H1 (cell line): ENCODE measurements at regions not wholly inside any gene's neighbourhood (a gene's known extent, or its start where the extent isn't known, plus 50 kb on each side); places are given as distances from the start of the nearest gene placed in this dataset.

Source experiments
- CTCF ChIA-PET: fragments of 300-600 bp; sonication (Branson Sonifier 250); formaldehyde crosslinking; loops from one replicate; lab custom pipeline; 2021; ENCODE audit not compliant: partially characterized antibody; lab: Charles Lee
- POLR2A ChIA-PET: fragments of 300-600 bp; sonication (Branson Sonifier 250); formaldehyde crosslinking; loops from one replicate; lab custom pipeline; 2021; ENCODE audit warnings: inconsistent platforms; ENCODE audit not compliant: partially characterized antibody; lab: Charles Lee
- DNase-seq, 2 experiments: peaks; one replicate each; pipeline versions ENCODE4 v3.0.0 to v3.0.0-alpha.2; 2010 to 2022; ENCODE audit warnings: low spot score in 2 of 2, low read depth in 1 of 2, mixed read lengths in 1 of 2
- FAIRE-seq: peaks from 2 replicates; lab custom pipeline; 2011; peaks lifted over from hg19 to GRCh38; lab: Jason Lieb, UNC
- H2AFZ ChIP-seq: 2 replicates; pipeline ENCODE4 v1.8.1; 2012; ENCODE audit warnings: low read length, inconsistent platforms
- H2AK5ac ChIP-seq: 2 replicates; pipeline ENCODE4 v1.6.1; 2013; ENCODE audit warnings: low read depth, low read length
- H2BK120ac ChIP-seq: replicated peaks from 2 replicates; pipeline ENCODE3; 2013; ENCODE audit warnings: low read depth, low read length, inconsistent platforms
- H2BK12ac ChIP-seq: 2 replicates; pipeline ENCODE4 v1.6.1; 2013; ENCODE audit warnings: low read depth, low read length
- H2BK15ac ChIP-seq: 2 replicates; pipeline ENCODE4 v1.6.1; 2013; ENCODE audit warnings: low read length
- H2BK20ac ChIP-seq: 2 replicates; pipeline ENCODE4 v1.6.1; 2013; ENCODE audit warnings: low read length
- H2BK5ac ChIP-seq: 2 replicates; pipeline ENCODE4 v1.6.1; 2013; ENCODE audit warnings: low read depth, low read length
- H3K14ac ChIP-seq: 2 replicates; pipeline ENCODE4 v1.6.1; 2013; ENCODE audit warnings: inconsistent platforms; ENCODE audit not compliant: insufficient read length
- H3K18ac ChIP-seq: 2 replicates; pipeline ENCODE4 v1.6.1; 2013; ENCODE audit warnings: low read length; ENCODE audit errors: extremely low read depth
- H3K23ac ChIP-seq: 2 replicates; pipeline ENCODE4 v1.6.1; 2013; ENCODE audit warnings: inconsistent platforms; ENCODE audit not compliant: insufficient read length
- H3K23me2 ChIP-seq: 2 replicates; pipeline ENCODE4 v1.6.1; 2013; ENCODE audit warnings: low read depth, low read length
- H3K27ac ChIP-seq: 2 replicates; pipeline ENCODE4 v1.6.1; 2011; ENCODE audit warnings: low read depth, low read length, inconsistent platforms
- H3K27me3 ChIP-seq, 4 experiments: replicated peaks in 1 of 4; 1 replicate in 1 of 4; 2 replicates in 3 of 4; pipeline versions ENCODE4 v1.6.1 to v1.8.1; 2011 to 2013; ENCODE audit warnings: low read length in 3 of 4, mild to moderate bottlenecking in 3 of 4, inconsistent platforms in 2 of 4, mixed read lengths in 2 of 4, moderate library complexity in 1 of 4; ENCODE audit not compliant: control insufficient read depth in 3 of 4, insufficient read depth in 3 of 4; ENCODE audit errors: extremely low read depth in 1 of 4
- H3K36me3 ChIP-seq, 4 experiments: 2 replicates each; pipeline versions ENCODE4 v1.6.1 to v1.8.1; 2011 to 2013; ENCODE audit warnings: mild to moderate bottlenecking in 4 of 4, low read length in 3 of 4, moderate library complexity in 2 of 4, control low read depth in 1 of 4, inconsistent platforms in 1 of 4; ENCODE audit not compliant: insufficient read depth in 4 of 4, control insufficient read depth in 2 of 4
- H3K4ac ChIP-seq: replicated peaks from 2 replicates; pipeline ENCODE3; 2013; ENCODE audit warnings: low read length, low read depth, mixed read lengths, inconsistent platforms; ENCODE audit not compliant: insufficient read length
- H3K4me1 ChIP-seq, 4 experiments: replicated peaks in 1 of 4; 1 replicate in 1 of 4; 2 replicates in 3 of 4; pipeline versions ENCODE4 v1.6.1 to v1.8.1; 2011 to 2013; ENCODE audit warnings: low read length in 3 of 4, inconsistent platforms in 2 of 4, mixed read lengths in 1 of 4; ENCODE audit not compliant: insufficient read depth in 4 of 4, control insufficient read depth in 3 of 4
- H3K4me2 ChIP-seq, 2 experiments: 2 replicates each; pipeline versions ENCODE4 v1.6.1 to v1.8.1; 2011 to 2013; ENCODE audit warnings: low read depth in 2 of 2, low read length in 2 of 2, control low read depth in 1 of 2, inconsistent platforms in 1 of 2, mild to moderate bottlenecking in 1 of 2; ENCODE audit not compliant: insufficient read depth in 1 of 2
- H3K4me3 ChIP-seq, 4 experiments: fragments of 200-600, 300-600 bp in 1 of 4; sonication (generic), shearing (Covaris generic), sonication (Bioruptor Twin) in 1 of 4; 2 replicates each; pipeline versions ENCODE4 v1.5.1 to v1.8.1; 2011 to 2016; ENCODE audit warnings: low read length in 4 of 4, low read depth in 3 of 4, control low read depth in 2 of 4, inconsistent platforms in 2 of 4, mild to moderate bottlenecking in 2 of 4, mixed read lengths in 1 of 4, moderate library complexity in 1 of 4; ENCODE audit not compliant: insufficient read depth in 2 of 4; ENCODE audit errors: extremely low read depth in 1 of 4
- H3K56ac ChIP-seq: replicated peaks from 2 replicates; pipeline ENCODE3; 2013; ENCODE audit warnings: low read depth, mild to moderate bottlenecking, mixed read lengths, low read length, inconsistent platforms; ENCODE audit not compliant: insufficient read length
- H3K79me1 ChIP-seq: 2 replicates; pipeline ENCODE4 v1.6.1; 2013; ENCODE audit warnings: low read depth, low read length, control low read depth
- H3K79me2 ChIP-seq, 2 experiments: 2 replicates each; pipeline versions ENCODE4 v1.6.1 to v1.8.1; 2012 to 2013; ENCODE audit warnings: low read length in 2 of 2, mild to moderate bottlenecking in 2 of 2, inconsistent platforms in 1 of 2; ENCODE audit not compliant: insufficient read depth in 2 of 2, control insufficient read depth in 1 of 2
- H3K9ac ChIP-seq, 4 experiments: replicated peaks in 1 of 4; 1 replicate in 1 of 4; 2 replicates in 3 of 4; pipeline versions ENCODE4 v1.6.1 to v1.8.1; 2011 to 2013; ENCODE audit warnings: low read depth in 3 of 4, low read length in 3 of 4, control low read depth in 2 of 4, mild to moderate bottlenecking in 2 of 4, moderate library complexity in 2 of 4, inconsistent platforms in 1 of 4; ENCODE audit errors: extremely low read depth in 1 of 4
- H3K9me3 ChIP-seq, 2 experiments: 2 replicates each; pipeline versions ENCODE4 v1.6.1 to v1.8.1; 2012 to 2013; ENCODE audit warnings: mild to moderate bottlenecking in 2 of 2, moderate library complexity in 2 of 2, control low read depth in 1 of 2, inconsistent platforms in 1 of 2, low read depth in 1 of 2, low read length in 1 of 2, mixed read lengths in 1 of 2; ENCODE audit not compliant: insufficient read depth in 2 of 2
- H4K20me1 ChIP-seq, 2 experiments: replicated peaks in 1 of 2; 2 replicates each; pipeline versions ENCODE3 to v1.8.1; 2011 to 2013; ENCODE audit warnings: inconsistent platforms in 2 of 2, low read length in 2 of 2, mild to moderate bottlenecking in 1 of 2; ENCODE audit not compliant: insufficient read depth in 2 of 2, control insufficient read depth in 1 of 2
- H4K5ac ChIP-seq: 2 replicates; pipeline ENCODE4 v1.6.1; 2013; ENCODE audit warnings: low read length, low read depth, mixed read lengths, inconsistent platforms; ENCODE audit not compliant: insufficient read length
- H4K8ac ChIP-seq: 2 replicates; pipeline ENCODE4 v1.8.0; 2013; ENCODE audit warnings: mild to moderate bottlenecking, moderate library complexity, low read length, inconsistent platforms; ENCODE audit not compliant: insufficient read depth; ENCODE audit errors: extremely low read depth
- H4K91ac ChIP-seq: replicated peaks from 2 replicates; pipeline ENCODE3; 2013; ENCODE audit warnings: low read length, mixed read lengths, inconsistent platforms; ENCODE audit not compliant: insufficient read length
- ASH2L ChIP-seq: fragments of 200-600, 300-600 bp; sonication (generic); IDR thresholded peaks from one replicate; pipeline ENCODE4 v1.7.1; 2017; ENCODE audit warnings: low read length
- EGR1 ChIP-seq: IDR thresholded peaks from 2 replicates; pipeline ENCODE4 v1.6.1; 2011; ENCODE audit warnings: low read depth, low read length, borderline replicate concordance
- GABPA ChIP-seq: IDR thresholded peaks from 2 replicates; pipeline ENCODE4 v1.6.1; 2011; ENCODE audit warnings: mild to moderate bottlenecking, low read length, moderate library complexity, borderline replicate concordance; ENCODE audit not compliant: insufficient read depth
- RXRA ChIP-seq: IDR thresholded peaks from 2 replicates; pipeline ENCODE4 v1.6.1; 2011; ENCODE audit warnings: low read depth, mild to moderate bottlenecking, low read length, moderate library complexity; ENCODE audit not compliant: insufficient read depth
- SAP30 ChIP-seq: fragments of 300-600 bp; sonication (generic); IDR thresholded peaks from 2 replicates; pipeline ENCODE4 v1.7.1; 2012; ENCODE audit warnings: low read length, moderate library complexity, mild to moderate bottlenecking, inconsistent platforms; ENCODE audit not compliant: insufficient read depth, insufficient replicate concordance
- SIN3A ChIP-seq, 2 experiments: IDR thresholded peaks in 1 of 2; conservative IDR thresholded peaks in 1 of 2; 2 replicates each; pipeline ENCODE4 v1.6.1; 2011 to 2012; ENCODE audit warnings: low read length in 2 of 2, improper control_type of control experiment in 1 of 2, low read depth in 1 of 2, mild to moderate bottlenecking in 1 of 2
- SIX5 ChIP-seq: IDR thresholded peaks from 2 replicates; pipeline ENCODE4 v1.6.1; 2011; ENCODE audit warnings: mild to moderate bottlenecking, low read depth, low read length
- WGBS, 2 experiments: shearing (Covaris generic) in 1 of 2; methylation state at CpG; one replicate each; pipeline versions ENCODE4 v1.1.6 to v1.1.7; 2013 to 2015; ENCODE audit warnings: low lambda C conversion rate in 2 of 2, mixed read lengths in 2 of 2, inconsistent platforms in 1 of 2, low coverage in 1 of 2, missing lambda C conversion rate in 1 of 2; ENCODE audit not compliant: insufficient replicate concordance in 2 of 2, insufficient coverage in 1 of 2, insufficient read length in 1 of 2; ENCODE audit errors: extremely low coverage in 1 of 2, missing lambda C conversion rate in 1 of 2; 5-methylcytosine and 5-hydroxymethylcytosine counted together
- TF ChIP-seq, protein P1 (sequence below): IDR thresholded peaks from 2 replicates; pipeline ENCODE4 v1.6.1; 2011; ENCODE audit warnings: low read length, improper control_type of control experiment

DNA sequence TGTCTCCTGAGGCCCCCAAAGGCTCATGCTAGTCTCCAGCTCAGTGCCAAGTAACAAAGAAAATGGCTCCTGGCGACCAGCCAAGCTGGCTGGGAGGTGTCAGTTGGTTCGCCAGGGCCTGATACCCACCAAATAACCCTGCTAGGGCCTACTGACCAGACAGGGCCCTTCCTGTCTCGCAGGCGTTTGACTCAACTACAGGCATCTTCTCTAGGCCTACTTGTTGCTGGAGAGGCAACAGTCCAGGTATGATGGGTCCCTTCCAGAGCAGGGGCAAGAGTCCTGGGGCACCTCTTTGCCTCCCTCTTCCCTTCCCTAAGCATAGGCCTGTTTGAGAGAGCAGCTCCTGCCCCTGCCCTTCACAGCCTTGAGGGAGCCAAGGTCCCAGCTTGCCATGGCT is 147.9 kb upstream of the VANGL1 start:
- H3K56ac ChIP-seq = no peak overlapping the region
- H2AFZ ChIP-seq = no peak overlapping the region
- H4K20me1 ChIP-seq = no peaks in the 10 kb centered on the region
- no peak overlapping the region for H3K18ac ChIP-seq
- no peak overlapping the region for H4K5ac ChIP-seq
- no peak overlapping the region for H2BK20ac ChIP-seq
- H3K36me3 ChIP-seq = no peaks in the 10 kb centered on the region
- no peak overlapping the region for H2AK5ac ChIP-seq
- ChIA-PET CTCF (interaction anchor here (0.6 to 1.5 kb wide), 2 partner anchors 102 to 308 kb away, joined by 3 to 4 read pairs; no protein-coding TSS in a partner anchor), POLR2A (no interaction called here)
- no peak overlapping the region for H2BK15ac ChIP-seq
- H3K9ac ChIP-seq = no peak overlapping the region
- no peaks in the 10 kb centered on the region for H3K9me3 ChIP-seq
- no peaks in the 10 kb centered on the region for H3K27me3 ChIP-seq
- H3K23me2 ChIP-seq = no peaks in the 10 kb centered on the region
- H3K4ac ChIP-seq = no peak overlapping the region
- H2BK12ac ChIP-seq = no peak overlapping the region
- no peak overlapping the region for H3K4me2 ChIP-seq
- no peak overlapping the region for H3K23ac ChIP-seq
- H3K79me1 ChIP-seq = no peaks in the 10 kb centered on the region
- FAIRE-seq = no peak
- H3K4me3 ChIP-seq = no peak overlapping the region
- H2BK5ac ChIP-seq = no peak overlapping the region
- peak in 1 of 2 experiments; percentile 22 for DNase-seq
- H3K27ac ChIP-seq = no peak overlapping the region
- WGBS, 2 experiments = 93% methylated on average over 4 of the region's 4 CpGs; no CpG with 5 or more reads in 1 of the 2 experiments
- peaks cover 0 to 9% (median 3%) of the 10 kb centered on the region in 4 experiments; a peak in 6 of 7 replicates for H3K4me1 ChIP-seq
- H2BK120ac ChIP-seq = no peak overlapping the region
- H3K79me2 ChIP-seq = no peaks in the 10 kb centered on the region
- no peak overlapping the region for H3K14ac ChIP-seq
- H4K8ac ChIP-seq = no peak overlapping the region
- TF ChIP-seq SIN3A (conservative IDR thresholded peaks at IDR 0.05 in 1 of 2, IDR thresholded peaks at IDR 0.05 in 1 of 2; ENCODE audit: low read depth in 1 of 2, low read length in 2 of 2) (no peak), ASH2L (no peak), EGR1 (no peak), SIX5 (no peak), GABPA (no peak), RXRA (no peak), SAP30 (no peak)
- TF ChIP-seq, protein P1, sequence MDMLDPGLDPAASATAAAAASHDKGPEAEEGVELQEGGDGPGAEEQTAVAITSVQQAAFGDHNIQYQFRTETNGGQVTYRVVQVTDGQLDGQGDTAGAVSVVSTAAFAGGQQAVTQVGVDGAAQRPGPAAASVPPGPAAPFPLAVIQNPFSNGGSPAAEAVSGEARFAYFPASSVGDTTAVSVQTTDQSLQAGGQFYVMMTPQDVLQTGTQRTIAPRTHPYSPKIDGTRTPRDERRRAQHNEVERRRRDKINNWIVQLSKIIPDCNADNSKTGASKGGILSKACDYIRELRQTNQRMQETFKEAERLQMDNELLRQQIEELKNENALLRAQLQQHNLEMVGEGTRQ = no peak
- no peak overlapping the region for H4K91ac ChIP-seq
